Transverse colon (tissue), 4 donors: ENCODE measurements at regions not wholly inside any gene's neighbourhood (a gene's known extent, or its start where the extent isn't known, plus 50 kb on each side); places are given as distances from the start of the nearest gene placed in this dataset.

Experiments
- EP300 ChIP-seq: sonication (generic); formaldehyde crosslinking; IDR thresholded peaks from one replicate; pipeline ENCODE4 v1.6.1; 2017; ENCODE audit warnings: antibody characterized with exemption, low read depth
- POLR2A ChIP-seq: fragments of 450-650 bp; IDR thresholded peaks from one replicate; pipeline ENCODE4 v1.6.1; 2016; ENCODE audit warnings: antibody characterized with exemption, mild to moderate bottlenecking, moderate library complexity
- POLR2AphosphoS5 ChIP-seq, 3 donors: sonication (generic); formaldehyde crosslinking; IDR thresholded peaks; one replicate each; pipeline ENCODE4 v1.6.1; 2016; ENCODE audit warnings: antibody characterized with exemption in 3 of 3
- TF ChIP-seq, protein P1 (sequence below), 5 experiments: fragments of 200-600 bp in 3 of 5; fragments of 450-650 bp in 2 of 5; sonication (generic) in 3 of 5; IDR thresholded peaks; 1 replicate in 2 of 5; 2 replicates in 3 of 5; pipeline ENCODE4 v1.5.1; 2016 to 2017; ENCODE audit warnings: antibody characterized with exemption in 5 of 5, inconsistent platforms in 3 of 5, mild to moderate bottlenecking in 2 of 5, moderate library complexity in 1 of 5

DNA sequence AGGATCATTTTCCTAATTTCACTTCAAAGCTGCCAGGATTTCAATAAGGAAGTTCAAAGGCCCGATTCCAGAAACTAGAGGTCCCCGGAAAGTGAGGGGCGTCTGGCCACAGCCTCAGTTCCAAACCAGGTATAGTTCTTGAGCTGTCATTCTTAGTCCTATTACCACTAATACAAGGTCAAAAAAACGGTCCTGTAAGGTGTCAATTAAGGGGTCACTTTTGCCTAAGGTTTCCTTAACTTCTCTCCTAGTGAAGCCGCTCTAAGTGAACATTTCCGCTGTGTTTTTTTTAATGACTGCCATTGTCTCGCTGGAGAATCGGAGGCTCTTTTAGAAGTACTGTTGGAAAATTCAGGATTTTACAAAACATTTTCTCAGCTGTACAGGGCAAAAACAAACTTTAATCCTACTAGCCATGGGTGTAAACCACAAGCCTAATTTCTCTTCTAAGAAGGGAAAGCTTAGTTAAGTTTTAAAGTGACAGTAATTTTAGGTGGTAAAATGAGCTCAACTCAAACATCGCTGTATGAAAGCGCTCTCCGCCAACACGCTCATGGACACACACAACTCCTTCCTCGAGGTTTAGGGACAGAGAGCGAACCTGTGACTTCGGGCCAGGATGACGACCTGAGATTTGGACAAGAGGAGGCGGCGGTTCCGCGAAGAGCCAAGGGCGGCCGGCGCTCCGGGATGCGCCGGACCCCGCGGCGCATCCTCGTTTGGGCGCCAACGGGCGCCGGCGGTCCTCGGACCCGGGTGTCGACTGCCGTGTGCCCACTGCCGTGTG is 76.7 kb upstream of the IFNE start:
- TF ChIP-seq, protein P1, sequence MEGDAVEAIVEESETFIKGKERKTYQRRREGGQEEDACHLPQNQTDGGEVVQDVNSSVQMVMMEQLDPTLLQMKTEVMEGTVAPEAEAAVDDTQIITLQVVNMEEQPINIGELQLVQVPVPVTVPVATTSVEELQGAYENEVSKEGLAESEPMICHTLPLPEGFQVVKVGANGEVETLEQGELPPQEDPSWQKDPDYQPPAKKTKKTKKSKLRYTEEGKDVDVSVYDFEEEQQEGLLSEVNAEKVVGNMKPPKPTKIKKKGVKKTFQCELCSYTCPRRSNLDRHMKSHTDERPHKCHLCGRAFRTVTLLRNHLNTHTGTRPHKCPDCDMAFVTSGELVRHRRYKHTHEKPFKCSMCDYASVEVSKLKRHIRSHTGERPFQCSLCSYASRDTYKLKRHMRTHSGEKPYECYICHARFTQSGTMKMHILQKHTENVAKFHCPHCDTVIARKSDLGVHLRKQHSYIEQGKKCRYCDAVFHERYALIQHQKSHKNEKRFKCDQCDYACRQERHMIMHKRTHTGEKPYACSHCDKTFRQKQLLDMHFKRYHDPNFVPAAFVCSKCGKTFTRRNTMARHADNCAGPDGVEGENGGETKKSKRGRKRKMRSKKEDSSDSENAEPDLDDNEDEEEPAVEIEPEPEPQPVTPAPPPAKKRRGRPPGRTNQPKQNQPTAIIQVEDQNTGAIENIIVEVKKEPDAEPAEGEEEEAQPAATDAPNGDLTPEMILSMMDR (IDR thresholded peaks at IDR 0.05) = no peak
- TF ChIP-seq POLR2A (no peak), POLR2AphosphoS5 (IDR thresholded peaks at IDR 0.05) (no peak), EP300 (no peak)
